ENCODE measurements at regions not wholly inside any gene's neighbourhood (a gene's known extent, or its start where the extent isn't known, plus 50 kb on each side); places are given as distances from the start of the nearest gene placed in this dataset.

- TF ChIP-seq OSR2 (tag by site-specific recombination; IDR thresholded peaks at IDR 0.05) (no peak), ZFHX2 (tag by site-specific recombination; conservative IDR thresholded peaks at IDR 0.05) (no peak), ZSCAN18 (tag by site-specific recombination; IDR thresholded peaks at IDR 0.05) (no peak)
- ChIA-PET CTCF (no interaction called here), POLR2A (no interaction called here)
Measured at GRCh38 chr5:108581026-108581425, 166.7 kb upstream of the FER start.

GRCh38 chr5:108579236-108579635 is 168.5 kb upstream of the FER start:
- Histone ChIP-seq H3K4me1 (ENCODE audit: control insufficient read depth, insufficient read depth, low read length) (no peaks in the 10 kb centered on the region), H3K9me3 (ENCODE audit: control insufficient read depth, insufficient read depth, low read depth, low read length) (no peaks in the 10 kb centered on the region), H3K4me3 (ENCODE audit: low read depth, low read length) (no peak overlapping the region), H3K36me3 (ENCODE audit: control insufficient read depth in 2 of 2, insufficient read depth in 1 of 2, low read length in 2 of 2) (no peaks in the 10 kb centered on the region), H3K27ac (ENCODE audit: extremely low read depth, low read depth, low read length) (no peak overlapping the region)
- POLR2A ChIA-PET: no interaction called here
- CTCF ChIA-PET: no interaction called here
- TF ChIP-seq ZNF555 (tag by site-specific recombination; conservative IDR thresholded peaks at IDR 0.05): no peak
- no peak for TF ChIP-seq ZNF658 (tag by site-specific recombination; IDR thresholded peaks at IDR 0.05)
- no peak for TF ChIP-seq ZNF768 (tag by site-specific recombination; IDR thresholded peaks at IDR 0.05)
- TF ChIP-seq ZBTB20 (tag by site-specific recombination; IDR thresholded peaks at IDR 0.05): no peak
- no peak for TF ChIP-seq AEBP2 (tag by site-specific recombination; IDR thresholded peaks at IDR 0.05; ENCODE audit: borderline replicate concordance)
- no peak for TF ChIP-seq MZF1 (tag by site-specific recombination; IDR thresholded peaks at IDR 0.05; ENCODE audit: borderline replicate concordance)
- TF ChIP-seq ZNF174 (tag by site-specific recombination; IDR thresholded peaks at IDR 0.05): no peak

More at GRCh38 chr5:108581026-108581425, 166.7 kb upstream of the FER start:
- no peaks in the 10 kb centered on the region for H3K36me3 ChIP-seq (ENCODE audit: control insufficient read depth in 2 of 2, insufficient read depth in 1 of 2, low read length in 2 of 2)
- H3K27ac ChIP-seq (ENCODE audit: extremely low read depth, low read depth, low read length): no peak overlapping the region
- H3K4me3 ChIP-seq (ENCODE audit: low read depth, low read length): no peak overlapping the region
- no peaks in the 10 kb centered on the region for H3K9me3 ChIP-seq (ENCODE audit: control insufficient read depth, insufficient read depth, low read depth, low read length)
- no peaks in the 10 kb centered on the region for H3K4me1 ChIP-seq (ENCODE audit: control insufficient read depth, insufficient read depth, low read length)

- CTCF ChIA-PET: no interaction called here
- Histone ChIP-seq H3K27ac (ENCODE audit: extremely low read depth, low read depth, low read length) (no peak overlapping the region), H3K36me3 (ENCODE audit: control insufficient read depth in 2 of 2, insufficient read depth in 1 of 2, low read length in 2 of 2) (no peaks in the 10 kb centered on the region), H3K9me3 (ENCODE audit: control insufficient read depth, insufficient read depth, low read depth, low read length) (no peaks in the 10 kb centered on the region), H3K4me1 (ENCODE audit: control insufficient read depth, insufficient read depth, low read length) (no peaks in the 10 kb centered on the region), H3K4me3 (ENCODE audit: low read depth, low read length) (no peak overlapping the region)
- POLR2A ChIA-PET: no interaction called here
- TF ChIP-seq ZNF19 (tag by site-specific recombination; IDR thresholded peaks at IDR 0.05; ENCODE audit: low read depth) (no peak), ZBTB8A (tag by site-specific recombination; IDR thresholded peaks at IDR 0.05) (no peak), ZNF843 (tag by site-specific recombination; IDR thresholded peaks at IDR 0.05) (no peak), ZNF664 (tag by site-specific recombination; IDR thresholded peaks at IDR 0.05) (no peak), ZNF174 (tag by site-specific recombination; IDR thresholded peaks at IDR 0.05) (no peak), ZFP69B (tag by site-specific recombination; IDR thresholded peaks at IDR 0.05) (no peak), HOXA7 (CRISPR knock-in tag; IDR thresholded peaks at IDR 0.05; ENCODE audit: borderline replicate concordance) (no peak), ZNF23 (tag by site-specific recombination; IDR thresholded peaks at IDR 0.05; ENCODE audit: borderline replicate concordance) (no peak), ZNF416 (tag by site-specific recombination; IDR thresholded peaks at IDR 0.05) (no peak), ZSCAN23 (tag by site-specific recombination; IDR thresholded peaks at IDR 0.05) (no peak), YY1 (tag by site-specific recombination; IDR thresholded peaks at IDR 0.05) (no peak)
Measured at GRCh38 chr5:108578791-108579190, 168.9 kb upstream of the FER start.
